IMR-90 (cell line): ENCODE measurements at regions not wholly inside any gene's neighbourhood (a gene's known extent, or its start where the extent isn't known, plus 50 kb on each side); places are given as distances from the start of the nearest gene placed in this dataset.

ENCODE experiments used
- ATAC-seq: fragments of 200-7000 bp; cut with Tn5 transposase; 2 replicates; pipeline ENCODE4 v1.9.1; 2020; ENCODE audit warnings: low read depth, mild to moderate bottlenecking, moderate library complexity
- BruUV-seq: library from RNA; stranded (reverse); fragments of 400-500 nt; replicated peaks from 2 replicates; lab custom pipeline; 2021; lab: Mats Ljungman, UMichigan
- CTCF ChIA-PET: fragments of 300-600 bp; formaldehyde crosslinking; extraction: SDS; loops from one replicate; lab custom pipeline; 2021; ENCODE audit warnings: antibody characterized with exemption; lab: Yijun Ruan, JAX
- POLR2A ChIA-PET: fragments of 300-600 bp; sonication (Branson Sonifier 250); formaldehyde crosslinking; loops from one replicate; lab custom pipeline; 2022; ENCODE audit warnings: antibody characterized with exemption; ENCODE audit not compliant: unreplicated experiment; lab: Charles Lee
- DNase-seq: peaks from one replicate; pipeline ENCODE4 v3.0.0; 2013
- H2AFZ ChIP-seq: replicated peaks from 2 replicates; pipeline ENCODE3; 2013; ENCODE audit warnings: low read length, mild to moderate bottlenecking; ENCODE audit not compliant: poor library complexity
- H2AK5ac ChIP-seq: 2 replicates; pipeline ENCODE4 v1.6.1; 2013; ENCODE audit warnings: low read depth, low read length, inconsistent platforms
- H2AK9ac ChIP-seq: replicated peaks from 2 replicates; pipeline ENCODE3; 2013; ENCODE audit warnings: mild to moderate bottlenecking, low read depth, low read length, moderate library complexity; ENCODE audit not compliant: poor library complexity
- H2BK120ac ChIP-seq: 2 replicates; pipeline ENCODE4 v1.6.1; 2013; ENCODE audit warnings: low read depth, low read length, inconsistent platforms
- H2BK15ac ChIP-seq: 3 replicates; pipeline ENCODE4 v1.6.1; 2013; ENCODE audit warnings: low read depth, low read length, inconsistent platforms
- H2BK20ac ChIP-seq: 2 replicates; pipeline ENCODE4 v1.6.1; 2013; ENCODE audit warnings: low read depth, mild to moderate bottlenecking, inconsistent platforms, low read length, moderate library complexity
- H2BK5ac ChIP-seq: 2 replicates; pipeline ENCODE4 v1.6.1; 2013; ENCODE audit warnings: mild to moderate bottlenecking, low read depth, low read length, inconsistent platforms; ENCODE audit not compliant: poor library complexity, severe bottlenecking
- H3K14ac ChIP-seq: replicated peaks from 2 replicates; pipeline ENCODE4 v1.6.1; 2013; ENCODE audit warnings: low read depth, low read length, inconsistent platforms
- H3K18ac ChIP-seq: 2 replicates; pipeline ENCODE4 v1.6.1; 2013; ENCODE audit warnings: low read depth, low read length, control low read depth
- H3K23ac ChIP-seq: 2 replicates; pipeline ENCODE4 v1.6.1; 2013; ENCODE audit warnings: low read depth, low read length, inconsistent platforms
- H3K27ac ChIP-seq: 2 replicates; pipeline ENCODE4 v1.5.1; 2013; ENCODE audit warnings: mild to moderate bottlenecking, control low read depth, low read length; ENCODE audit not compliant: insufficient read depth
- H3K27me3 ChIP-seq: 2 replicates; pipeline ENCODE4 v1.6.1; 2013; ENCODE audit warnings: low read length; ENCODE audit not compliant: control insufficient read depth, insufficient read depth
- H3K36me3 ChIP-seq: 2 replicates; pipeline ENCODE4 v1.6.1; 2013; ENCODE audit warnings: low read length, mixed read lengths; ENCODE audit not compliant: control insufficient read depth, insufficient read depth
- H3K4ac ChIP-seq: 2 replicates; pipeline ENCODE4 v1.6.1; 2013; ENCODE audit warnings: low read depth, low read length, inconsistent platforms
- H3K4me1 ChIP-seq: 2 replicates; pipeline ENCODE4 v1.6.1; 2013; ENCODE audit warnings: low read length, mixed read lengths; ENCODE audit not compliant: control insufficient read depth, insufficient read depth
- H3K4me2 ChIP-seq: 2 replicates; pipeline ENCODE4 v1.6.1; 2013; ENCODE audit warnings: low read depth, mild to moderate bottlenecking, control low read depth, low read length, moderate library complexity
- H3K4me3 ChIP-seq: 2 replicates; pipeline ENCODE4 v1.5.1; 2013; ENCODE audit warnings: low read depth, mild to moderate bottlenecking, control low read depth, low read length, moderate library complexity; ENCODE audit not compliant: insufficient read depth
- H3K56ac ChIP-seq: 2 replicates; pipeline ENCODE4 v1.6.1; 2013; ENCODE audit warnings: low read length, inconsistent platforms; ENCODE audit not compliant: insufficient read depth; ENCODE audit errors: extremely low read depth
- H3K79me1 ChIP-seq, 2 experiments: 2 replicates each; pipeline ENCODE4 v1.6.1; 2013; ENCODE audit warnings: low read length in 2 of 2, inconsistent platforms in 1 of 2, low read depth in 1 of 2
- H3K9ac ChIP-seq: 2 replicates; pipeline ENCODE4 v1.6.1; 2013; ENCODE audit warnings: low read depth, low read length, control low read depth
- H3K9me1 ChIP-seq: 2 replicates; pipeline ENCODE4 v1.6.1; 2013; ENCODE audit warnings: low read length, inconsistent platforms; ENCODE audit not compliant: insufficient read depth
- H3K9me3 ChIP-seq: 2 replicates; pipeline ENCODE4 v1.6.1; 2013; ENCODE audit warnings: low read length; ENCODE audit not compliant: control insufficient read depth, insufficient read depth
- H4K20me1 ChIP-seq: 2 replicates; pipeline ENCODE4 v1.6.1; 2013; ENCODE audit warnings: low read length, inconsistent platforms; ENCODE audit not compliant: insufficient read depth
- H4K5ac ChIP-seq: 2 replicates; pipeline ENCODE4 v1.6.1; 2013; ENCODE audit warnings: mild to moderate bottlenecking, low read depth, low read length, control low read depth
- H4K8ac ChIP-seq, 2 experiments: 2 replicates each; pipeline ENCODE4 v1.6.1; 2013; ENCODE audit warnings: low read depth in 2 of 2, low read length in 2 of 2, control low read depth in 1 of 2, inconsistent platforms in 1 of 2
- H4K91ac ChIP-seq: 2 replicates; pipeline ENCODE4 v1.6.1; 2013; ENCODE audit warnings: low read depth, low read length, inconsistent platforms; ENCODE audit not compliant: insufficient read depth
- BHLHE40 ChIP-seq: fragments of 150-350 bp; IDR thresholded peaks from 2 replicates; pipeline ENCODE4 v1.6.1; 2016; ENCODE audit warnings: mild to moderate bottlenecking, low read depth, low read length
- CEBPB ChIP-seq: IDR thresholded peaks from 2 replicates; pipeline ENCODE4 v1.6.1; 2012; ENCODE audit warnings: low read depth, low read length, improper control_type of control experiment
- CHD1 ChIP-seq: IDR thresholded peaks from 2 replicates; pipeline ENCODE4 v1.6.1; 2012; ENCODE audit warnings: low read depth, low read length, improper control_type of control experiment
- CTCF ChIP-seq: conservative IDR thresholded peaks from 2 replicates; pipeline ENCODE4 v1.5.1; 2012; ENCODE audit warnings: mild to moderate bottlenecking, low read depth, low read length, improper control_type of control experiment
- ELK1 ChIP-seq: fragments of 150-350 bp; IDR thresholded peaks from 2 replicates; pipeline ENCODE4 v1.6.1; 2016; ENCODE audit warnings: low read depth, mild to moderate bottlenecking, low read length, moderate library complexity, borderline replicate concordance
- FOS ChIP-seq: fragments of 150-350 bp; IDR thresholded peaks from 2 replicates; pipeline ENCODE4 v1.6.1; 2016; ENCODE audit warnings: low read depth, low read length
- MAFK ChIP-seq: IDR thresholded peaks from 2 replicates; pipeline ENCODE4 v1.6.1; 2012; ENCODE audit warnings: low read depth, low read length, improper control_type of control experiment
- MAZ ChIP-seq: IDR thresholded peaks from 2 replicates; pipeline ENCODE4 v1.6.1; 2012; ENCODE audit warnings: low read depth, mild to moderate bottlenecking, low read length, improper control_type of control experiment, moderate library complexity, borderline replicate concordance
- MXI1 ChIP-seq: IDR thresholded peaks from 2 replicates; pipeline ENCODE4 v1.6.1; 2012; ENCODE audit warnings: low read depth, mild to moderate bottlenecking, low read length, moderate library complexity, borderline replicate concordance
- NFE2L2 ChIP-seq: fragments of 150-350 bp; IDR thresholded peaks from 2 replicates; pipeline ENCODE4 v1.6.1; 2016; ENCODE audit warnings: low read depth, mild to moderate bottlenecking, low read length
- POLR2A ChIP-seq: IDR thresholded peaks from 2 replicates; pipeline ENCODE4 v1.6.1; 2012; ENCODE audit warnings: mild to moderate bottlenecking, low read depth, low read length
- RAD21 ChIP-seq: IDR thresholded peaks from 2 replicates; pipeline ENCODE4 v1.6.1; 2012; ENCODE audit warnings: low read length, improper control_type of control experiment
- RCOR1 ChIP-seq: IDR thresholded peaks from 2 replicates; pipeline ENCODE4 v1.6.1; 2012; ENCODE audit warnings: mild to moderate bottlenecking, low read length, improper control_type of control experiment; ENCODE audit not compliant: insufficient replicate concordance
- RFX5 ChIP-seq: IDR thresholded peaks from 2 replicates; pipeline ENCODE4 v1.8.0; 2012; ENCODE audit warnings: low read depth, mild to moderate bottlenecking, low read length, moderate library complexity
- SMC3 ChIP-seq: fragments of 150-350 bp; IDR thresholded peaks from 2 replicates; pipeline ENCODE4 v1.6.1; 2016; ENCODE audit warnings: low read depth, mild to moderate bottlenecking, antibody characterized with exemption, low read length, moderate library complexity
- USF2 ChIP-seq: fragments of 150-350 bp; IDR thresholded peaks from 2 replicates; pipeline ENCODE4 v1.6.1; 2017; ENCODE audit warnings: mild to moderate bottlenecking, antibody characterized with exemption, low read length, low read depth
- WGBS, 2 experiments: methylation state at CpG; one replicate each; pipeline versions ENCODE4 v1.1.5 to v1.1.7; 2013; ENCODE audit warnings: missing lambda C conversion rate in 2 of 2; ENCODE audit not compliant: insufficient read length in 1 of 2; ENCODE audit errors: extremely low coverage in 2 of 2; 5-methylcytosine and 5-hydroxymethylcytosine counted together
- dilution Hi-C: fragments of 300-500 bp; cut with HindIII; formaldehyde crosslinking; loops from one replicate; pipeline ENCODE4 v1.14.3; 2018; ENCODE audit warnings: low sequenced_read_pairs; ENCODE audit not compliant: unreplicated experiment
- in situ Hi-C: fragments of 300-500 bp; cut with MboI; formaldehyde crosslinking; loops from 3 replicates; pipeline ENCODE4 v1.14.3; 2019; ENCODE audit warnings: low sequenced_read_pairs, inconsistent platforms, mixed read lengths
- intact Hi-C: fragments of 100-400 bp; cut with micrococcal nuclease; formaldehyde crosslinking; loops from 2 replicates; pipeline ENCODE4 v1.10.0; 2022

GRCh38 chr2:53423465-53423864, 344.1 kb upstream of the CHAC2 start:
- no peak overlapping the region for H2BK15ac ChIP-seq
- H3K36me3 ChIP-seq, result no peaks in the 10 kb centered on the region
- H2AK9ac ChIP-seq, result no peak overlapping the region
- no peak overlapping the region for H2AK5ac ChIP-seq
- H3K18ac ChIP-seq, result no peak overlapping the region
- ATAC-seq (no peak), DNase-seq (no peak)
- no peak overlapping the region for H2BK20ac ChIP-seq
- H4K91ac ChIP-seq, result no peak overlapping the region
- no peak overlapping the region for H3K23ac ChIP-seq
- no peak overlapping the region for H3K9ac ChIP-seq
- no peak overlapping the region for H2BK5ac ChIP-seq
- H4K5ac ChIP-seq, result no peak overlapping the region
- ChIA-PET POLR2A (interaction anchor here (0.6 kb wide), 1 partner anchor 287 kb away, joined by 4 read pairs; no protein-coding TSS in a partner anchor), CTCF (interaction anchor here (0.6 to 1.2 kb wide), 6 partner anchors 18 to 316 kb away, joined by 3 to 4 read pairs (median 3); no protein-coding TSS in a partner anchor)
- dilution Hi-C loops (no loop called here), intact Hi-C loops (loop anchor here (1.0 kb wide), 1 partner anchor 317 kb away; no protein-coding TSS in a partner anchor), in situ Hi-C loops (loop anchor here (10.0 kb wide), 1 partner anchor 321 kb away; no protein-coding TSS in a partner anchor)
- no peaks in the 10 kb centered on the region; the same call in 1 of the 2 replicates for H3K27me3 ChIP-seq
- TF ChIP-seq MAFK, result no peak
- no peak for TF ChIP-seq FOS
- no peak for TF ChIP-seq CTCF
- TF ChIP-seq SMC3, result no peak
- no peak for TF ChIP-seq CHD1
- no peak for TF ChIP-seq CEBPB
- no peak for TF ChIP-seq RFX5
- no peak for TF ChIP-seq ELK1
- no peak for TF ChIP-seq NFE2L2
- no peak for TF ChIP-seq MXI1
- TF ChIP-seq POLR2A, result no peak
- no peak for TF ChIP-seq USF2
- TF ChIP-seq MAZ, result no peak
- TF ChIP-seq RAD21, result no peak
- TF ChIP-seq BHLHE40, result no peak
- no peak for TF ChIP-seq RCOR1
- H3K4me3 ChIP-seq, result no peak overlapping the region
- H3K79me1 ChIP-seq, result no peaks in the 10 kb centered on the region
- WGBS, 2 experiments, result 100% methylated on average over 1 of the region's 3 CpGs; no CpG with 5 or more reads in 1 of the 2 experiments
- no peaks in the 10 kb centered on the region for H3K9me3 ChIP-seq
- no peak overlapping the region for H3K4me2 ChIP-seq
- H3K56ac ChIP-seq, result no peak overlapping the region
- no peak overlapping the region for H4K8ac ChIP-seq
- H3K9me1 ChIP-seq, result no peaks in the 10 kb centered on the region
- no peaks in the 10 kb centered on the region for H3K4me1 ChIP-seq
- H3K27ac ChIP-seq, result no peak overlapping the region
- no peak overlapping the region for H2AFZ ChIP-seq
- H3K14ac ChIP-seq, result no peak overlapping the region
- H2BK120ac ChIP-seq, result peak overlapping the region; percentile 29; the same call in 1 of the 2 replicates
- BruUV-seq, result no TSS peak
- no peak overlapping the region for H3K4ac ChIP-seq
- H4K20me1 ChIP-seq, result no peaks in the 10 kb centered on the region
